HG02678 (cell line): ENCODE measurements at regions not wholly inside any gene's neighbourhood (a gene's known extent, or its start where the extent isn't known, plus 50 kb on each side); places are given as distances from the start of the nearest gene placed in this dataset.

Experiments
- ATAC-seq: cut with Tn5 transposase; IDR thresholded peaks from one replicate; pipeline ENCODE4 v1.9.1; 2021; ENCODE audit warnings: mild to moderate bottlenecking, moderate library complexity; ENCODE audit not compliant: unreplicated experiment

- ATAC-seq = no peak
Measured at GRCh38 chr13:76715075-76715474, 171.1 kb downstream of the KCTD12 start.

GRCh38 chr13:76713280-76713679 is 172.9 kb downstream of the KCTD12 start:
- no peak for ATAC-seq

- no peak for ATAC-seq
Measured at GRCh38 chr13:76711550-76712182, 174.5 kb downstream of the KCTD12 start.

GRCh38 chr13:76709851-76710250 is 176.4 kb downstream of the KCTD12 start:
- ATAC-seq = no peak

- no peak for ATAC-seq
Measured at GRCh38 chr13:76708138-76708688, 178.0 kb downstream of the KCTD12 start.

- ATAC-seq = no peak
Measured at GRCh38 chr13:76707360-76707759, 178.8 kb downstream of the KCTD12 start.

- ATAC-seq = no peak
Measured at GRCh38 chr13:76703621-76704288, 182.4 kb downstream of the KCTD12 start.

- no peak for ATAC-seq
Measured at GRCh38 chr13:76703216-76703615, 183.0 kb downstream of the KCTD12 start.

GRCh38 chr13:76697288-76697687 is 188.9 kb downstream of the KCTD12 start:
- ATAC-seq = no peak

GRCh38 chr13:76696370-76696769 is 189.8 kb downstream of the KCTD12 start:
- no peak for ATAC-seq

- ATAC-seq = no peak
Measured at GRCh38 chr13:76693086-76693485, 193.1 kb downstream of the KCTD12 start.

- no peak for ATAC-seq
Measured at GRCh38 chr13:76692346-76692745, 193.9 kb downstream of the KCTD12 start.

- no peak for ATAC-seq
Measured at GRCh38 chr13:76690611-76691010, 195.6 kb downstream of the KCTD12 start.

- no peak for ATAC-seq
Measured at GRCh38 chr13:76687467-76687866, 198.7 kb downstream of the KCTD12 start.

- ATAC-seq = no peak
Measured at GRCh38 chr13:76685938-76686337, 200.3 kb downstream of the KCTD12 start.

- ATAC-seq = no peak
Measured at GRCh38 chr13:76684336-76684735, 201.9 kb downstream of the KCTD12 start.

- ATAC-seq = no peak
Measured at GRCh38 chr13:76683854-76684253, 202.4 kb downstream of the KCTD12 start.

GRCh38 chr13:76683168-76683567 is 203.0 kb downstream of the KCTD12 start:
- no peak for ATAC-seq

GRCh38 chr13:76680112-76680511 is 206.1 kb downstream of the KCTD12 start:
- ATAC-seq = no peak

GRCh38 chr13:76677043-76677442 is 209.2 kb downstream of the KCTD12 start:
- ATAC-seq = no peak

- no peak for ATAC-seq
Measured at GRCh38 chr13:76672420-76672819, 213.8 kb downstream of the KCTD12 start.

GRCh38 chr13:76668716-76669115 is 217.5 kb downstream of the KCTD12 start:
- ATAC-seq = no peak
